DMS 273 treated with DMSO at 0.1 percent for 48 hours (cell line): ENCODE measurements at regions not wholly inside any gene's neighbourhood (a gene's known extent, or its start where the extent isn't known, plus 50 kb on each side); places are given as distances from the start of the nearest gene placed in this dataset.
"Not testable (repeated sequence)": the region's sequence is repeated elsewhere in the genome, so short reads cannot be mapped to it uniquely, and the experiment has no call there.

Source experiments
- DNase-seq: peaks from one replicate; lab custom pipeline; 2025; lab: John Stamatoyannopoulos, UW

DNA sequence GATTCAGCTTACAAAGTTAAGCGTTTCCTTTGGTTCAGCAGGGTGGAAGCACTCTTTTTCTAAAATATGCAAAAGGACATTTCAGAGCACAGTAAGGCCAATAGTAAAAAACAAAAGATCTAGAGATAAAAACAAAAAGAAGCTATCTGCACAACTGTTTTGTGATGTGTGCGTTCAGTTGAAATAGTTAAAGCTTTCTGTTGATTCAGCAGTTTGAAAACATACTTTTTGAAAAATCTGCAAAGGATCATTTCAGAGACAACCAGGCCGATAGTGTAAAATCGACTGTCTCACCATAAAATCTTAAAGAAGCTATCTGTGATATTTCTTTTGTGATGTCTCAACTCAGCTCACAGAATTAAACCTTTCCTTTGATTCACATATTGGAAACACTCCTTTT is 300.0 kb upstream of the ALG10B start:
- no peak for DNase-seq

DNA sequence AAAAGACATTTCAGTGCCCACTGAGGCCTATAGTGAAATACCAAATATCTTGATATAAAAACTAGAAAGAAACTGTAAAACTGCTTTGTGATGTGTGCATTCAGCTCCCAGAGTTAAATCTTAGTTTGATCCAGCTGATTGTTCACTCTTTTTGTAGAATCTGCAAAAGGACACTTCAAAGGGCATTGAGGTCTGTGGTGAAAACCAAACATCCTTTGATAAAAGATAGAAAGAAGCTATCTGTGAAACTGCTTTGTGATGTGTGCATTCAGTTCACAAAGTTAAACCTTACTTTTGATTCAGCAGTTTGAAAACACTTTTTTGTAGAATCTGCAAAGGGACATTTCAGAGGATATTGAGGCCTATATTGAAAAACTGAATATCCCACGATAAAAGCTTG is 290.7 kb upstream of the ALG10B start:
- DNase-seq, result no peak

DNA sequence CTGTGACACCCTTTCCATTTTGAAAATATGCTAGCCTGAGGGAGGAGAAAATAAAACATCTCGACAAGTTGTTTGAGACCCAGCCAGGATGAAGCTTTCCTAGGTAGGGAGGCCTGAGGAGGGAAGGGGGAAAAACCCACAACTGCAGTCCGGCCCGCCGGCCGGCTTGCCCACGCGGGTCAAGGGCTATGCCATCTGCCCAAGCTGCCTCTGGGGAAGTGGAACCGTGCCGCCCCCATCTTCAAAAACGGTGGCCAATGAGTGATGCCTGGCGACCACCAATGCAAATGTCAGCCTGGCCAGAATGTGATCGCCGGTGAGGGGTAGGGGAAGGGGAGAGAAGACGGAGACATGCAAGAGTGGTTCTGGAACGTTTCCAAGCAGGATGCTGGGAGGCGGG is 263.5 kb upstream of the ALG10B start:
- DNase-seq, result no peak

DNA sequence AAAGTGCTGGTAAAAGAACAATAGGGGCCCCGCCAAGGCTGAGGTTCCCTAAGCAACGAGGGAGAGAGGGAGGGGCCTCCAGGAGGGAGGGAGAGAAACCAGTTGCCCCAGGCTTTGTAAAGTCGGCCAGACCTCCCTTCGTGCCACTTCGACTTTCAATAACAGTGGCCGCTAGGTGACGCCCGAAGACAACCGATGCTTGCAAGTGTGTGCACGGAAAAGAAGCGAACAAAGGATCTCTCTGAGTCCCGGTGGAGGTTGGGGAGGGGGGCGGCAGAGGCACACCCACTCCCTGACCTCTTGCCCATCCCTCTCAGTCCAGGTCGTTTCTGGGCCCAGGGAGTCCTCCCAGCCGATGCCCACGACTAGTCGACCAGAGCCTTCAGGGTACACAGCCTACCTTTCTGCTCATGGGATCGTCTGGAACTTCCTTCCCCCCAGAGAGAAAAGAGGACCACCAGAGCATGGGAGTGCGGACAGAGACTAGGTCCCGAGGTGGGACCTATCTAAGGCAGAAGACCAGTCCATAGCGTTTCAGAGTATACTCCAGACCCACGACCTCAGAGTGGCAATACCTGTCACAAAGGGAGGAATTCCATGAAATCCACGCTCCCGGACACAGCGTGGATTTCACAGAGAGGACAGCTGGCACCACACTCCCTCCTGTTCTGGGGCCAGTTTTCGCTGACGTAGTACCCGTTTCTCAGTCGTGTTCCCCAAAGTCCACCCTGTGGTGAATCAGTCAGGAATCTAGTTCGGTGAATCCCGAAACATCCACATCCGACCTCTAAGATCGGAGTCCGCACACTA is 262.7 kb upstream of the ALG10B start:
- DNase-seq, result no peak

DNA sequence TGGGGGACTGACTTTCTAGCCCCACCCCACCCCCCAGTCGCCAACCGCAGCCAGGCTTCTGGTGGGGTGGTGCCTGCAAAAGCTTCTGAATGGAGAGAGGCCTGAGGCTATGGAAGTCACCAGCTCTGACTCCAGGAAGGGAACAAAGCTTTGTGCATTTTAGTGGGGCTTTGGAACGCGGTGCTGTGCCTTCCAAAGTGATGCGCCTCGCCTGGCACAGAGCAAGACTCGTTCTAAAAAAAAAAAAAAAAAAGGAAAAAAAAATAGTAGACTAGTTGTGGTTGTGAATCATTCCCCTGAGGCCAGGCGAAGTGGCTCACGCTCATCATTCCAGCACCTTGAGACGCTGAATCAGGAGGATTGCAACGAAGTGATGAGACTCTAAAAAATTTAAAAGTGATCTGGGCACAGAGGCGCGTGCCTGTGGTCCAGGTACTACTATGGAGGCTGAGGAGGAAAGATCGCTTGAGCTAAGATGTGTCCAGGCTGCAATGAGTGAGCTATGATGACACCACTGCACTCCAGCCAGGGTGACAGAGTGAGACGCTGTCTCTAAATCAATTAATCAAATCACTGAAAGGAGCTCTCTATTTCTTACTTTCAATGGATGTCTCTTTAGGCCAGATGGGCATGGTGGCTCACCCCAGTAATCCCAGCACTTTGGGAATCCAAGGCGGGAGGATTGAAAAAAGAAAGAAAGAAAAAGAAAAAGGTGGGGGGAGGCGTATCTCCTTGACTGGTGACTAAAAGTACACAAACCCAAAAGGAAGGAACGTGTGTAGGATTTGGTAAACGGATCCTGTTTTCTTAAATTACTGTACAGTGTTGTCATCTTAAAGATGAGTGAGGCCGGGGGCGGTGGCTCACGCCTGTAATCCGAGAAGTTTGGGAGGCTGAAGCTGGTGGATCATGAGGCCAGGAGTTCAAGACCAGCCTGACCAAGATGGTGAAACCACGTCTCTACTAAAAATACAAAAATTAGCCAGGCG is 259.6 kb upstream of the ALG10B start:
- DNase-seq, result no peak

DNA sequence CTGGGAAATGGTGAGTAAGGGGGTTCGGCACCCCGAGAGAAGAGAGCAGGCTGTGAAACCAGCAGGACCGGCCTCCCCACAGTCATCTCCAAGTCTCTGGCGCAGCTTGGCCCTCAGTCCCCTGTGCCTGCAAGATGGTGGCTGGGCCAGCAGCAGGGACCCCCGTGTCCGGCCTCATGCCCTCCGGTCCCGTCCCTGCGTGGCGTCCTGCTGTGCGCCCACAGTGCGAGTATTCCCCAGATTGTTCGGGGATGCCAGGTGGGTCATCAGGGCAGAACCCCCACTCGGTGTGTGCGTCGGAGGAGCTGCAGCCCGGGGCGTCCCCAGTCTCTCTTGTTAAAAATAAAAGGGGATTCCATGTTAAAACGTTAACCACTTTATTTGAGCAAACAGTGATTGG is 216.9 kb upstream of the ALG10B start:
- DNase-seq, result no peak

DNA sequence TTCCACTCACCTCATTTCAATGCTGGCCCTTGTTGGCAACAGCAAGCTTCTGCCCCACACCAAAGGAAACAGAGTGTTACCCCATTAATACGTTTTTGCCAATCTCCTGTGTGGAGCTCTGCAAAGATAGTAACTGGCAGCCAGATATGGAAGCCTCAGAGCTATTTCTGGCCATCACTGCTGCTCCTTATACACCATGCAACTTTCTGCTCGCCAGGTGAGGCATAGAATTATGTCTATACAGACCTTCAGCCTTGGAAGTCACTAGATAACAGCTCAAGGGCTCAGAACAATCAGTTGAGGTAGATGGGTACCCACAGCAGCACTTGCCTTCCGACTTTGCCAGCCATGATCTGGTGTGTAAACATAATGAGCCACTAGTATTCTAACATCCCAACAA is 214.8 kb upstream of the ALG10B start:
- DNase-seq, result no peak

DNA sequence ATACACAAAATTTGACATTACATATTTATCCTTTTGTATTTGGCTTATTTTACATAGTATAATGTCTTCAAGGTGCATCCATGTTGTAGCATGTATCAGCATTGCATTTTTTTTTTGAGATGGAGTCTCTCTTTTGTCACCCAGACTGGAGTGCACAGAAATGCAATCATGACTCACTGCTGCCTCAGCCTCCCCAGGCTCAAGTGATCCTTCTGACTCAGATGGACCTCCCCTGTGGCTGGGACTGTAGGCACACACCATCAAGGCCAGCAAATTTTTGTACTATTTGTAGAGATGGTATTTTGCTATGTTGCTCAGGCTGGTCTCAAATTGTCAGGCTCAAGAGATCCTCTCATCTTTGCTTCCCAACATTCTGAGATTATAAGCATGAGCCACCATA is 214.4 kb upstream of the ALG10B start:
- no peak for DNase-seq

DNA sequence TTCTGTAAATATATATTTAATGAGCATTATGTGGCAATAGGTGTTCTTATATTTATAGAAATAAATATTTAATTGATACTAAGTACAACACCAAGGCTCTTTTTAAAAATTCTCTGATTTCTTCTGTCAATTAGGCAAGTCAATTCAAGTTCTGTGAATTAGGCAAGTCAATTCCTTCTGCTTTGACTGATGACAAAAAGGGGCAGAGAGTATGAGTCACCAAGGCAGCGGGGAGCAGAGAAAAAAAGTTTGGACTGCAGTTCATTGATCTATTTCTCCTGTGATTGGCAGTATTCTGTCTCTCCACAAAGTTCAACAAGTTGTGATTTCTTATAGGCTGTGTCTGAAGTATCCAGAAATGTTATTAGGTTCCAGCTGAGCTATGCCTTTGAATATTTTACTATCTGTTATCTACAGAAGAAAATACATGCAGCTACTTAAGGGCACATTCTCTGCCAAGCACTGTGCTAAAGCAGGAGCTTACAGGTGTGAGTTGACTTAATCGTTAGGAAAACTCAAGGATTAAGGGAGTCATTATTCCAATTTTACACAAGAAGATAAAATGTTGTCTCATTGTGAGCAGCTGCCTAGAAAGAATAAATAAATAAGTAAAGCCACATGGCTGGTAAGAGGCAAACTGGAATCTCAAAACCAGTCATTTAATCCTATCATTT is 206.4 kb upstream of the ALG10B start:
- no peak for DNase-seq

DNA sequence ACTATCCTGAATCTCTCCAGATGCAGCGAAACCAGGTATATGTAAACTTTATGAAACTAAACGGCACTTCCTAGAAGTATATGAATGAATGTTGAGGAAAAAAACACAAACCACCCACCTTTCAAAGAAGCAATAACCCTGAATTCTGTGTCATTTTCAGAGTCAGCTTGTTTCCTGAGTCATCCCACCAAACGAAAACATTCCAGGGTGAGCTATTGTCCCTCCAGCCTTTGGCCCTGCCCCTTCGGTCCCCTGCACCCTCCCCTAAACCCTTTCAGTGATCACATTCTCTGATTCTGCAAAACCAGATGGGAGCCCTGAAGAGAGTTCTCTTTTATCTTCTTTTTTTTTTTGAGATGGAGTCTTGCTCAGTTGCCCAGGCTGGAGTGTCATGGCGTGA is 202.6 kb upstream of the ALG10B start:
- no peak for DNase-seq

DNA sequence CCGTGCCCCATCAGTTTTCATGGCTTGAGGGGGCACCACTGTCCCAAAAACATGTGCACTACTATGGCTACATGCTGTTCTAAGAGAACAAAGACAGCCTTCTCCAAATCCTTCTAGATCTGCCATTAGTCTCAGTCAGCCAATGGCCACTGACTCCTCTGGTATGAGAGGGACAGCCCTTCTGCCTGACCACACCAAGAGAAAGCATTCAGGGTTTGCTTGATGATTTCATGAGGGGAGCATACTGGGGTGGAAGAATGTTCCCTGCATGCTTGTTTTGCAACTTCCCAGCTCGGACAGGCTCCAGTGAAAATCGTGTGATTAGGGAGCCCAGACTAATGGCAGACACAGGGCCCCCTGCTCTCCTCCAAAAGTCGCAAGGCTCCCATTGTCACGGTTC is 199.6 kb upstream of the ALG10B start:
- DNase-seq, result no peak

DNA sequence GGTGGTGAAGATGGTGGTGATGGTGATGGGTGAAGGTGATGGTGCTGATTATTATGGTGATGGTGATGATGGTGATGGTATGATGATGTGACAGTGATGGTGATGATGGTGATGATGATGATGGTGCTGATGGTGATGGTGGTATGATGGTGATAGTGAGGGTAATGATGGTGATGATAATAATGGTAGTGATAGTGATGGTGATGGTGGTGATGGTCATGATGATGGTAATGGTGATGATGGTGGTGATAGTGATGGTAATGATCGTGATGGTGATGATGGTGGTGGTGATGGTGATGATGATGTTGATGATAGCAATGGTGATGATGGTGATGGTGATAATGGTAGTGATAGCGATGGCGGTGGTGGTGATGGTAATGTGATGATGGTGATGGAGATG is 197.9 kb upstream of the ALG10B start:
- DNase-seq, result no peak

DNA sequence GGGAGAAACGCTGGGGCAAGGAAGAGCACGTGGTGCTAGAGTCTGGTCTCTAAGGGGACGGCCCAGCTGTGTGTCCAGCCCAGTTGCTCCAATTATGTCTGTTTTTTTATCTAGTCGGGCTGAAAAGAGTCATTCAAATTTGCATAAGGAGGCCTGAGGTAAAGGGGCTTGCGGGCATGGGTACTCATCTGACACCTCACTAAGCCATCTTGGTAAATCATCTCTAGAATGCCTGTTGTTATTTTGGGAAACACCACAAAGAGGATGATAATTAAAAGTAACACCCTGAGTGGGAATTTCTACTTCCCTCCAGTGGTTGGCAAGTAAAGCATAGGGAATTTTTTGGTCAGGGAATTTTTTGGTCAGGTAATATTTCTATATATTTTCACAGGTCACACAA is 196.1 kb upstream of the ALG10B start:
- no peak for DNase-seq

DNA sequence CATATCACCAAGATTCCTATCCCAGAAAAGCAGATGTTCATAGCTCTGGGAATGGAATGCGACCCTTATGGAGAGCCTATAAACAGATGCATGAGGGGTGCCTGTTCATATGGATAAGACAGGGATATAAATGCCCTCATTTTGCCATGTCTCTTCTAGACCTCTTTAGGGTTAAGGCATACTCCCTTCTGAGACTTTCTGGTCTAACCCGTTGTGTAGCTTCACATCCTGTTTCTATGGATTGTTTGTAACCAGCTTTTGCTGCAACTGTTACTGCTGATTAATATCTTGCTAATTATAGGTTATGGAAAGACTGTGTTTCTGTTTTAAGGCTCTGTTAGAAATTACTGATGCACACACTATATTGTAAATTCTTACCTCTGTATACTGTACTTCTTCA is 193.5 kb upstream of the ALG10B start:
- not testable (repeated sequence) for DNase-seq

DNA sequence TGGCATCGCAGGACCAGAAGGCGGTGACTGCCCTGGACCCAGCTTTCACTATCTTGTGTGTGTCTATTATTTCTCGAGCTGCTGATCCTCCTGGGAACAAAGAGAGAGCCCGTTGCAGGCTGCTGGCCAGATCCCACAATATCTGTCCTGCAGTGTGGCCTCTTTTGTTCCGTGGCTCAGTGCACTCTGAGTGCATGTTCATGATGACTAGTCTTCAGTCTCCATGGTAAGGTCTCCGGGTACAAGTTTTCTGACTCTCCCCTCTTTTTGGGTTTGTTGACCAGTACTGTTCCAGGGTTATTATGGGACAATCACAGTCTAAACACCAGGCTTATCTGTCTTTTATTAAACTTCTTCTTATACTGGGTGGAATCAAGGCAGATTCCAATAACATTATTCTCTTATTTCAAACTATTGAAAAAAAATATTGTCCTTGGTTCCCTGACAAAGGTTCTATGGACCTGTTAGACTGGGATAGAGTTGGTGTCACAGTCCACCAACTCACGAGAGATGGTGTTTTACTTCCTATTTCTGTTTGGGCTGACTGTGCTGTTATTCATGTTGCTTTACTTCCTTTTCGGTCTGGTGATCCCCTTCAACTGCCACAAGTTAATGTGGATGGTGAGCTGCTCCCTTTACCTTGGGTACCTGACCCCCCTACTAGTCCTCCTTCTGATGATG is 192.9 kb upstream of the ALG10B start:
- no peak for DNase-seq

DNA sequence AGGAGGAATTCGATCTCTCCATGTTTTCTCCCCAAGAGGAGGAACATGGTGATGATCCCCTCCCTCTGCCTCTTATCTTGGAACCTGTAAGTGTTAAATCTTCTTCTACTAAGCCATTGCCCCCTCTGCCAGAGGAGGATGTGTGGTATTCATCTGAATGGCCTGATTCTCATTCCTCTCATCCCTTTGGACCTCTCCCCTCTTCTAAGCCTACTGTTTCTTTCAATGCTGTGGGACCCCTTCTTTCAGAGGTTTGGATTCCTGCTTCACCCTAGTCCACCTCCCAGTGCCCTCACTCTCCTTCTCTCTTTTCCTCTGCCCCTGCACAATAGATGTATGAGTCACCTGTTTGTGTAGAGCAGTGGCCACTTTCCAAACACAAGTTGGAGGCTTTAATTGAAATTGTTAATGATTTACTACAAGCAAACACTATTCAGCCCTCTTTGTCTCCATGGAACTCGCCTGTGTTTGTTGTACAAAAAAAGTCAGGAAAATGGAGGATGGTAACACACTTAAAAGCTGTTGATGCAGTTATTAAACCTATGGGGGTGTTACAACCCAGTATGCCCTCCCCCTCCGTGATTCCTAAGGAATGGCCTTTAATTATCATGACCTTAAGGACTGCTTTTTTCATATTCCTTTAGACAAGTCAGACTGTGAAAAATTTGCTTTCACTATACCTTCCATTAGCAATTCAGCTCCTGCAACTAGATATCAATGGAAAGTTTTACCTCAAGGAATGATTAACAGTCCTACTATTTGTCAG is 192.1 kb upstream of the ALG10B start:
- no peak for DNase-seq

DNA sequence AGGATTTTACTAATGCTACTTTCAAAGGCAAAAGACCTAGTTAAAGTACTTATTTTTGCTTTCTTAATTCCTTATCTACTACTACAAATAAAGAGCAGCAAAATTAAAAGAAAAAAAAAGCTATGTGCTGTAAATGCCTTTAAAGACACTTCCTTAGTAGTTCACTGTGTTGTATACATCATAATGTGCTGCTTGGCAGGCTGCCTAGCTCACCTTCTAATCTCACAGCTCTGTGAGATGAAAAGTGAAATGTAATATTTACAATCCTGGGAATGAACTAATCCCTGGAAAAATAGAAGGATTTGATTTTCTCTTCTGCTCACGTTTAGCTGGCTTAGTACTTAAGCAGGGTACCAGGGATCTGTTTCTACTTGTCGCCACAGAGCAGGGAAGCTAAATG is 184.4 kb upstream of the ALG10B start:
- DNase-seq, result no peak

DNA sequence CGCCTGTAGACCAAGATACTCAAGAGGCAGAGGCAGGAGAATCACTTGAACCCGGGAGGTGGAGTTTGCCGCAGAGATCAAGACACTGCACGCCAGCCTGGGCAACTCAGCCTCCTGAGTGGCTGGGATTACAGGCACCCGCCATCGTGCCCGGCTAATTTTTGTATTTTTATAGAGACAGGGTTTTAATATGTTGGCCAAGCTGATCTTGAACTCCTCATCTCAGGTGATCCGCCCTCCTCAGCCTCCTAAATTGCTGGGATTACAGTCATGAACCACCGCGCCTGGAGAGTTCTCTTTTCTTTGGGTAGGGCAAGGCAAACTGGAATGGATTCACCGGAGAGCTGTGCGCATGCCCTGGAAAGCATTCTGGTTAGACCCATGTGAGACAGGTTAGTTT is 179.3 kb upstream of the ALG10B start:
- DNase-seq, result no peak

DNA sequence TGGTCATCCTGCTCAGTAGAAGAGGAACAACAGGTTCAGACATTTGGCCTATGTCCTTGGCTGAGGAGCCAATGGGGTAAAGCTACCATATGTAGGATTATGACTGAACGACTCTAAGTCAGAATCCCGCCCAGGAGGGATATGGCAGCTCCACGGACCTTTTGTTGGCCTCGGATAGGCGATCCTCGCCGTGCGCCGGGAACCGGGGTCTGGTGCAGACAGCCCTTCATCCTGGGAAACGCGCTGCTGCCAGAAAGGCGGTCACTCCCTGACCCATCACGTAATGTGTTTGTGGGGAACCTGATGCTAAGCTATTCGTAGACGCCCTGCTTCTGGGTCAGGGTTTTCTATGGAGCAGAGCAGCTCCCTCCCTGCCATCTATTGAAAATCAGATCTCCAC is 178.9 kb upstream of the ALG10B start:
- DNase-seq, result no peak

DNA sequence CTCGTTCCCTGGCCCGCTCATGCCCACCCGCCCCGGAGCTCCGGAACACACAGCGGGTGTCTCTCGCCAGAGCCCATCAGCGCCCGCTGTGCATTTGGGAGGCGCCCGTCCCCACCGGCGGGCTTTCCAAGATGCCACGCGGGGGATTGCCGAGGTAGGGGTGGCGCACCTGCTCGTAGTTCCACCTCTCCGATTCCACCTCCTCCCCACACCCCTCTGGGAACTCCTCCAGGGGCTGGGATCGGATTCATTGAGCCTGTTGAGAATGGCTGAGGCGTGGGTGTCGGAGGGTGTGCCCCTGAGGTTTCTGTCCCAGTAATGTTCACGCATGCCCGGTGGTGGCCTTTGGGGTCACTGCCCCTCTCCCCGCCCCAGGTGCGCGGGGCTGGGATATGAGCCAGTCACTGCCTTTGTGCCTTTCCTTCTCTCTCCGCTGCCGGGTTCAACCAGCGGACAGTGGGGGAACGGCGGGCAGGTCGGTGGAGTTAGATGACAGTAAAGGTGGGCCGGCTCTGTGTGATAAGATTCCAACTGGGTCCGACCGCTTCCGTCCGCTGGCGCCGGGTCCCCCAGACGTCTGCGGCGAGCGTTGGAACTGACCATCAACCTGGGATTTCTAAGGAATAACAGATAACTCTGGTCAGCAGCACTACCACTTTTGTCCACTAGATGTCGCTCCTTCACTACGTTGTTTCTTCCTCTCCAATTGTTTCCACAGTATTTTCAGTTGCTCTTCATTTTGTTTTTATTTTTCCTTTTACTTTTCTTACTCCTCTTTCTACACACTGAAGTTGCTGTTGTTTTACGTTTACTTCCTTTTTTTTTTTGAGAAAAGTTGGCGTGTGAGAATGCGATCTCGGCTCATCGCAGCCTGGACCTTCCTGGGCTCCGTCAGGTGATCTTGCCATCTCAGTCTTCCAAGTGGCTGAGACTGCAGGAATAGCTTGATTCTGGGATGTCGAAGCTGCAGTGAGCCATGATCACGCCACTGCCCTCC is 178.1 kb upstream of the ALG10B start:
- peak; percentile 6 for DNase-seq
